NCI-H1694 treated with DMSO at 0.1 percent for 48 hours (cell line): ENCODE measurements at regions not wholly inside any gene's neighbourhood (a gene's known extent, or its start where the extent isn't known, plus 50 kb on each side); places are given as distances from the start of the nearest gene placed in this dataset.
"Not testable (repeated sequence)": the region's sequence is repeated elsewhere in the genome, so short reads cannot be mapped to it uniquely, and the experiment has no call there.

Experiments used
- DNase-seq: peaks from one replicate; lab custom pipeline; 2025; lab: John Stamatoyannopoulos, UW

- DNase-seq = no peak
Measured at GRCh38 chrX:46165866-46166265, 379.4 kb downstream of the ZNF674 start.

- no peak for DNase-seq
Measured at GRCh38 chrX:46165411-46165810, 379.8 kb downstream of the ZNF674 start.

GRCh38 chrX:46152756-46153155 is 392.5 kb downstream of the ZNF674 start:
- no peak for DNase-seq

- DNase-seq = not testable (repeated sequence)
Measured at GRCh38 chrX:46151332-46151731, 393.9 kb downstream of the ZNF674 start.

- no peak for DNase-seq
Measured at GRCh38 chrX:46144566-46144965, 400.7 kb downstream of the ZNF674 start.

GRCh38 chrX:46140272-46140671 is 404.9 kb downstream of the ZNF674 start:
- no peak for DNase-seq

- no peak for DNase-seq
Measured at GRCh38 chrX:46130247-46130646, 415.0 kb downstream of the ZNF674 start.

GRCh38 chrX:46125111-46125510 is 420.1 kb downstream of the ZNF674 start:
- no peak for DNase-seq

- DNase-seq = no peak
Measured at GRCh38 chrX:46117234-46117633, 428.0 kb downstream of the ZNF674 start.

GRCh38 chrX:46087310-46087709 is 457.9 kb downstream of the ZNF674 start:
- not testable (repeated sequence) for DNase-seq

GRCh38 chrX:46080121-46080520 is 465.1 kb downstream of the ZNF674 start:
- DNase-seq = not testable (repeated sequence)

- no peak for DNase-seq
Measured at GRCh38 chrX:46072791-46073190, 472.4 kb downstream of the ZNF674 start.

GRCh38 chrX:46072372-46072771 is 472.8 kb downstream of the ZNF674 start:
- DNase-seq = no peak

- DNase-seq = no peak
Measured at GRCh38 chrX:46070421-46070820, 474.8 kb downstream of the ZNF674 start.

GRCh38 chrX:46059316-46059715 is 485.9 kb downstream of the ZNF674 start:
- DNase-seq = no peak

- no peak for DNase-seq
Measured at GRCh38 chrX:46044486-46044885, 500.7 kb downstream of the ZNF674 start.

GRCh38 chrX:46040001-46040400 is 505.2 kb downstream of the ZNF674 start:
- no peak for DNase-seq

GRCh38 chrX:46039526-46039925 is 505.7 kb downstream of the ZNF674 start:
- DNase-seq = no peak

GRCh38 chrX:46036508-46036907 is 508.7 kb downstream of the ZNF674 start:
- DNase-seq = no peak

GRCh38 chrX:46034868-46035267 is 510.4 kb downstream of the ZNF674 start:
- no peak for DNase-seq

- no peak for DNase-seq
Measured at GRCh38 chrX:46029777-46030176, 515.4 kb downstream of the ZNF674 start.

GRCh38 chrX:46016296-46016695 is 528.9 kb downstream of the ZNF674 start:
- no peak for DNase-seq

GRCh38 chrX:46015653-46016052 is 529.6 kb downstream of the ZNF674 start:
- DNase-seq = no peak

GRCh38 chrX:45992402-45993123 is 552.7 kb downstream of the ZNF674 start:
- no peak for DNase-seq
